ENCODE measurements at regions not wholly inside any gene's neighbourhood (a gene's known extent, or its start where the extent isn't known, plus 50 kb on each side); places are given as distances from the start of the nearest gene placed in this dataset.

- Histone ChIP-seq H3K4me2 (no peak overlapping the region), H3K36me3 (ENCODE audit: low read depth) (no peaks in the 10 kb centered on the region), H3K9me2 (ENCODE audit: insufficient read depth) (no peaks in the 10 kb centered on the region), H3F3A (ENCODE audit: insufficient read depth, low read depth) (no peaks in the 10 kb centered on the region), H3K27ac (no peak overlapping the region), H3K4me3 (no peak overlapping the region), H4K20me1 (ENCODE audit: insufficient read depth) (no peaks in the 10 kb centered on the region), H3K27me3 (ENCODE audit: insufficient read depth, low read depth) (0 out of 2 replicates have a peak, but pooled peaks cover 5% of the 10 kb centered on the region), H3K4me1 (replicated peaks; ENCODE audit: insufficient read depth) (no peaks in the 10 kb centered on the region), H2AFZ (no peak overlapping the region), H3K79me2 (ENCODE audit: low read depth) (no peaks in the 10 kb centered on the region), H3K9me3 (ENCODE audit: insufficient read depth, low read depth) (no peaks in the 10 kb centered on the region)
- intact Hi-C loops (cut with micrococcal nuclease; ENCODE audit: unreplicated experiment): no loop called here
- DNase-seq: no peak
- no TSS peak for BruUV-seq (replicated peaks)
- ChIA-PET CTCF (no interaction called here), POLR2A (ENCODE audit: unreplicated experiment) (no interaction called here)
- TF ChIP-seq EZH2 (IDR thresholded peaks at IDR 0.05; ENCODE audit: low read depth) (no peak), CTCF (conservative IDR thresholded peaks at IDR 0.05) (no peak)
These were observed 370.6 kb upstream of the PROK2 start for GRCh38 chr3:72155391-72156064.

- POLR2A ChIA-PET (ENCODE audit: unreplicated experiment): no interaction called here
- Histone ChIP-seq H3K9me3 (ENCODE audit: insufficient read depth, low read depth) (no peaks in the 10 kb centered on the region), H3K36me3 (ENCODE audit: low read depth) (no peaks in the 10 kb centered on the region), H3K79me2 (ENCODE audit: low read depth) (no peaks in the 10 kb centered on the region), H3K4me1 (replicated peaks; ENCODE audit: insufficient read depth) (no peaks in the 10 kb centered on the region), H4K20me1 (ENCODE audit: insufficient read depth) (no peaks in the 10 kb centered on the region), H3K4me2 (no peak overlapping the region), H3K27ac (no peak overlapping the region), H2AFZ (no peak overlapping the region), H3K27me3 (ENCODE audit: insufficient read depth, low read depth) (no peaks in the 10 kb centered on the region), H3K4me3 (no peak overlapping the region), H3F3A (ENCODE audit: insufficient read depth, low read depth) (no peaks in the 10 kb centered on the region), H3K9me2 (ENCODE audit: insufficient read depth) (no peaks in the 10 kb centered on the region)
- no peak for DNase-seq
- no TSS peak for BruUV-seq (replicated peaks)
- CTCF ChIA-PET: no interaction called here
- intact Hi-C loops (cut with micrococcal nuclease; ENCODE audit: unreplicated experiment): no loop called here
- no peak for TF ChIP-seq EZH2 (IDR thresholded peaks at IDR 0.05; ENCODE audit: low read depth)
These were observed 369.7 kb upstream of the PROK2 start for GRCh38 chr3:72154391-72155335.

GRCh38 chr3:72153477-72154314 is 368.7 kb upstream of the PROK2 start:
- intact Hi-C loops (cut with micrococcal nuclease; ENCODE audit: unreplicated experiment): no loop called here
- no peaks in the 10 kb centered on the region for H3K9me3 ChIP-seq (ENCODE audit: insufficient read depth, low read depth)
- no peaks in the 10 kb centered on the region for H4K20me1 ChIP-seq (ENCODE audit: insufficient read depth)
- DNase-seq: no peak
- no peak overlapping the region for H3K4me2 ChIP-seq
- no peaks in the 10 kb centered on the region for H3K9me2 ChIP-seq (ENCODE audit: insufficient read depth)
- no peak overlapping the region for H2AFZ ChIP-seq
- H3K79me2 ChIP-seq (ENCODE audit: low read depth): no peaks in the 10 kb centered on the region
- no peaks in the 10 kb centered on the region for H3F3A ChIP-seq (ENCODE audit: insufficient read depth, low read depth)
- CTCF ChIA-PET: no interaction called here
- H3K4me1 ChIP-seq (replicated peaks; ENCODE audit: insufficient read depth): no peaks in the 10 kb centered on the region
- no peak overlapping the region for H3K27ac ChIP-seq
- no TSS peak for BruUV-seq (replicated peaks)
- H3K27me3 ChIP-seq (ENCODE audit: insufficient read depth, low read depth): no peaks in the 10 kb centered on the region
- TF ChIP-seq EZH2 (IDR thresholded peaks at IDR 0.05; ENCODE audit: low read depth) (no peak), CTCF (conservative IDR thresholded peaks at IDR 0.05) (no peak)
- H3K36me3 ChIP-seq (ENCODE audit: low read depth): no peaks in the 10 kb centered on the region
- H3K4me3 ChIP-seq: no peak overlapping the region
- POLR2A ChIA-PET (ENCODE audit: unreplicated experiment): no interaction called here
